KMS-11 (cell line): ENCODE measurements at regions not wholly inside any gene's neighbourhood (a gene's known extent, or its start where the extent isn't known, plus 50 kb on each side); places are given as distances from the start of the nearest gene placed in this dataset.

Experiments
- H2AFZ ChIP-seq: fragments of 200-600 bp; sonication (generic); 2 replicates; pipeline ENCODE4 v1.6.1; 2016; ENCODE audit warnings: antibody characterized with exemption, mixed run types, low read depth
- H3K27ac ChIP-seq: fragments of 200-600 bp; sonication (generic); 2 replicates; pipeline ENCODE4 v1.6.1; 2016; ENCODE audit warnings: mild to moderate bottlenecking, mixed run types
- H3K27me3 ChIP-seq: fragments of 200-600 bp; sonication (generic); 2 replicates; pipeline ENCODE4 v1.6.1; 2017; ENCODE audit warnings: mild to moderate bottlenecking, low read depth, mixed run types, moderate library complexity; ENCODE audit not compliant: insufficient read depth
- H3K36me3 ChIP-seq: fragments of 200-600 bp; sonication (generic); 2 replicates; pipeline ENCODE4 v1.6.1; 2017; ENCODE audit warnings: mild to moderate bottlenecking, mixed run types; ENCODE audit not compliant: insufficient read depth
- H3K4me1 ChIP-seq: fragments of 200-600 bp; sonication (generic); 2 replicates; pipeline ENCODE4 v1.6.1; 2016; ENCODE audit warnings: mild to moderate bottlenecking, low read depth, mixed run types; ENCODE audit not compliant: poor library complexity, severe bottlenecking
- H3K4me2 ChIP-seq: fragments of 200-600 bp; sonication (generic); 2 replicates; pipeline ENCODE4 v1.7.0; 2016; ENCODE audit warnings: mild to moderate bottlenecking, mixed run types
- H3K4me3 ChIP-seq: fragments of 200-600 bp; sonication (generic); IDR thresholded peaks from 2 replicates; pipeline ENCODE4 v1.6.1; 2017; ENCODE audit warnings: low read depth, low read length, mixed read lengths; ENCODE audit not compliant: insufficient read depth
- H3K79me2 ChIP-seq: fragments of 200-600 bp; sonication (generic); 2 replicates; pipeline ENCODE4 v1.6.1; 2016; ENCODE audit warnings: low read depth, mixed run types; ENCODE audit not compliant: insufficient read depth
- H3K9ac ChIP-seq: fragments of 200-600 bp; sonication (generic); 2 replicates; pipeline ENCODE4 v1.6.1; 2016; ENCODE audit warnings: mild to moderate bottlenecking, mixed run types
- H4K20me1 ChIP-seq: fragments of 200-600 bp; sonication (generic); 2 replicates; pipeline ENCODE4 v1.6.1; 2016; ENCODE audit warnings: mild to moderate bottlenecking, mixed run types; ENCODE audit not compliant: insufficient read depth
- TF ChIP-seq, protein P1 (sequence below): fragments of 200-600 bp; sonication (generic); conservative IDR thresholded peaks from 2 replicates; pipeline ENCODE4 v1.6.1; 2017; ENCODE audit warnings: low read depth, mild to moderate bottlenecking, antibody characterized with exemption, low read length, moderate library complexity, mixed read lengths

- Histone ChIP-seq H3K27me3 (no peaks in the 10 kb centered on the region), H3K36me3 (no peaks in the 10 kb centered on the region), H3K4me3 (no peak overlapping the region), H4K20me1 (no peaks in the 10 kb centered on the region), H3K9ac (no peak overlapping the region), H3K79me2 (no peaks in the 10 kb centered on the region), H3K4me2 (no peak overlapping the region), H3K4me1 (no peaks in the 10 kb centered on the region), H2AFZ (no peak overlapping the region), H3K27ac (no peak overlapping the region)
- TF ChIP-seq, protein P1, sequence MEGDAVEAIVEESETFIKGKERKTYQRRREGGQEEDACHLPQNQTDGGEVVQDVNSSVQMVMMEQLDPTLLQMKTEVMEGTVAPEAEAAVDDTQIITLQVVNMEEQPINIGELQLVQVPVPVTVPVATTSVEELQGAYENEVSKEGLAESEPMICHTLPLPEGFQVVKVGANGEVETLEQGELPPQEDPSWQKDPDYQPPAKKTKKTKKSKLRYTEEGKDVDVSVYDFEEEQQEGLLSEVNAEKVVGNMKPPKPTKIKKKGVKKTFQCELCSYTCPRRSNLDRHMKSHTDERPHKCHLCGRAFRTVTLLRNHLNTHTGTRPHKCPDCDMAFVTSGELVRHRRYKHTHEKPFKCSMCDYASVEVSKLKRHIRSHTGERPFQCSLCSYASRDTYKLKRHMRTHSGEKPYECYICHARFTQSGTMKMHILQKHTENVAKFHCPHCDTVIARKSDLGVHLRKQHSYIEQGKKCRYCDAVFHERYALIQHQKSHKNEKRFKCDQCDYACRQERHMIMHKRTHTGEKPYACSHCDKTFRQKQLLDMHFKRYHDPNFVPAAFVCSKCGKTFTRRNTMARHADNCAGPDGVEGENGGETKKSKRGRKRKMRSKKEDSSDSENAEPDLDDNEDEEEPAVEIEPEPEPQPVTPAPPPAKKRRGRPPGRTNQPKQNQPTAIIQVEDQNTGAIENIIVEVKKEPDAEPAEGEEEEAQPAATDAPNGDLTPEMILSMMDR, result no peak
Measured at GRCh38 chr15:87527875-87528274, 728.7 kb downstream of the NTRK3 start.

GRCh38 chr15:87527416-87527815, 729.1 kb downstream of the NTRK3 start:
- Histone ChIP-seq H3K4me1 (no peaks in the 10 kb centered on the region), H4K20me1 (no peaks in the 10 kb centered on the region), H2AFZ (no peak overlapping the region), H3K27ac (no peak overlapping the region), H3K4me2 (no peak overlapping the region), H3K27me3 (no peaks in the 10 kb centered on the region), H3K36me3 (no peaks in the 10 kb centered on the region), H3K4me3 (no peak overlapping the region), H3K79me2 (no peaks in the 10 kb centered on the region), H3K9ac (no peak overlapping the region)
- TF ChIP-seq, protein P1, result no peak

DNA sequence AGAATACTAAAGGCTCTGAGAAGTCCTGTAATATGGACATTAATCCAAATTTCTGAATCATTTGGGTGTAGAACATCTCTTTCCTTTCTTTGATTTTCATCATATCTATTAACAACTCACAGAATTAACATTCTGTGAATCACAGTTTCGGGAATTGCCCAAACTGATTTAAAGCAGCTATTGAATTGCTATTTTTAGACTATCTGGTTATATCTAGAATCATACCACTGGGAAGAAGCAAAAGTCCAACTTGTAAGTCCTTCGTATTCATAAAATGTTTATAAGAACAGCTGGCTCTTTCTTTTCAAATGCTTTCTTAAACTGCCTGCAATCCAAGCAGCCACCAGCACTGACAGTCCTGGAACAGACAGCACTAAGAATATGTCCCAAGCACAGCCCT, 733.0 kb downstream of the NTRK3 start:
- Histone ChIP-seq H3K4me1 (no peaks in the 10 kb centered on the region), H3K27ac (no peak overlapping the region), H3K9ac (no peak overlapping the region), H3K4me3 (no peak overlapping the region), H3K79me2 (no peaks in the 10 kb centered on the region), H2AFZ (no peak overlapping the region), H3K36me3 (no peaks in the 10 kb centered on the region), H4K20me1 (no peaks in the 10 kb centered on the region), H3K27me3 (no peaks in the 10 kb centered on the region), H3K4me2 (no peak overlapping the region)
- TF ChIP-seq, protein P1, result no peak

DNA sequence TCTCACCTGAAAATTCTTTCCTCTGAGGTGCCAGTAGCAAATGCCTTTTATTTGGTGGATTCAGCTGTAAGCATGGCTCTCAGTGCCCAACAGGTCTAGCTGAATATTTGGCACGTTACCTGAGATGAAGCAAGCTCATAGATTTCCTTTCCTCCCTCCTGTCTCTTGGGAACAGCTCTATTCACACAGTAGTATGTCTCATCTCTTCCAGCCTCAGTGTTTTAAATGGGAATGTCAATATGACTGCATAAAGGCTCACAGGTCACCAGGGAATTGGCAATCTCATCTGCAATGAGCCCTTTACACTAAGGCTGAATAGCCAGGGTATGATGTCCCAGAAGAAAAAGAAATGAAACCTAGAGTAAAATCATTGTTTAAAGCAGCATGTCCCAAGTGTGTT, 733.5 kb downstream of the NTRK3 start:
- Histone ChIP-seq H3K27me3 (no peaks in the 10 kb centered on the region), H3K36me3 (no peaks in the 10 kb centered on the region), H3K4me1 (no peaks in the 10 kb centered on the region), H3K4me2 (no peak overlapping the region), H3K9ac (no peak overlapping the region), H2AFZ (no peak overlapping the region), H3K4me3 (no peak overlapping the region), H4K20me1 (no peaks in the 10 kb centered on the region), H3K27ac (no peak overlapping the region), H3K79me2 (no peaks in the 10 kb centered on the region)
- TF ChIP-seq, protein P1, result no peak
